HG02759 (cell line): ENCODE measurements at regions not wholly inside any gene's neighbourhood (a gene's known extent, or its start where the extent isn't known, plus 50 kb on each side); places are given as distances from the start of the nearest gene placed in this dataset.

Source experiments
- ATAC-seq: cut with Tn5 transposase; IDR thresholded peaks from one replicate; pipeline ENCODE4 v1.9.1; 2021; ENCODE audit warnings: mild to moderate bottlenecking, moderate library complexity; ENCODE audit not compliant: unreplicated experiment

GRCh38 chr16:73714976-73715375, 581.6 kb upstream of the PSMD7 start:
- no peak for ATAC-seq

- ATAC-seq: no peak
These were observed 582.7 kb upstream of the PSMD7 start for GRCh38 chr16:73713778-73714495.

GRCh38 chr16:73713251-73713650, 583.4 kb upstream of the PSMD7 start:
- no peak for ATAC-seq

DNA sequence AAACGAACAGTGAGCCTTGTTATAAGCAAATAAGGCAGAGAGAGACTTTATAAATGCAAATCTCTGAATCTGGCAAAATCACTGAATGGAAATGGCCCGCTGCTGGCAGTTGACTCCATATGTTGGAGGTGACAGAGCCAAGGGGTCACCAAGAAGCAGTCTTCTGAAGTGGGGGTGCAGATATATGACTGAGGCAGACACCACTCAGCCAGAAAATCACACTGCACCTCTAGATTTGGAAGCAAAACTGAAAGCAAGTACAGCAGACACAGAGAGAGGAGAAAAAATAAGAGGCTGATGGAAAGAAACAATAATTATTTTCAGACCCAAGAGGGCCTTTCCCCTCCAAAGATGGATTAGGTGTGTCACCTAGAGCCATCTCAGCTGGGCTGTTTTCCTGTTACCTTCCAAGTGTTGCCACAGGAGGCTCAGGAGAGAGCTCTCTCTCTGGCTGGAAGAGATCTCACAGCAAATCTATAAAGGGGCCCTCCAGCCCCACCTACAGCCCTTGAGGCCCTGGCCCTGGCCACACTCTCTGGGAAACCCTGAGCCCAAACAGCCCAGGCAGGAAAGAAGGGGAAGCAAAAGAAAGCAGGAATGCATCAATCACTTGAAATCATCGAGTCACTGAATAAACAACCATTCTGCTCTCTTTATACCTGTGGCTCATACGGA, 585.1 kb upstream of the PSMD7 start:
- ATAC-seq: no peak

DNA sequence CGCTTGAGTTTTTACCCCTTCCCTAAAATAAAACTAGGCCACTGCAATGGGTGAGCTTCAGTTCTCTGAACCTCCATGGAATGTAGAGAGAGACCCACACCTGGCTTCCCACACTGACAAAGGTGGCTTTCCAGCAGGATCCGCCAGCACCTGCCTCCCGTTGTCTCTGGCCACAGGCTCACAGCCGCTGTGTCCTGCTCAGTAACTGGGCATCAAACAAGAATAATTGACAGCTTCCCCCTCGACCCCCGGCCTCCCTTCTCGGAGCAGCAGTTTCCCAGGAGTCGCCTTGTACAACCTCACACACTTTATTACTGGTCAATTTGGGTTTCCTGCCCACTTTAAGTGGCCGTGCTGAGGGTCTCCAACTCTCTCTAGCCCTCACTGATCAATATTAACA, 586.1 kb upstream of the PSMD7 start:
- no peak for ATAC-seq

GRCh38 chr16:73707863-73708262, 588.8 kb upstream of the PSMD7 start:
- ATAC-seq: no peak

DNA sequence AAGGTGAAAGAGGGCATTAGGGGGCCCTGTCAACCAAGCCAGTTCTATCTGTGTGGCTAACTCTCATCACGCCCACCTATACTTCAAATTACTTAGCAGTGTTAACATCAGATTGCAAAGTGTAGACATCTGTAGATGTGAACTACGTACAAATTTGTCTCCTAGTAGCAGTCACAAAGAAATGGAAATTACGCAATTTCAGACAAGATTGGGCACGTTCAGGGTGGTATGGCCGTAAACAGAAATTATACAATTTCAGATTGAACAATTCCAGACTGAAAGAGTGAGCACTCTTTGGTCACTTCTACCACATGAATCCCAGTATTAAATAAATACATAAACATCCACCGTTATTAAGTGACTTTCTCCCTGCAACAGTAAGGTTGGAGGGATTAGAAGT, 592.7 kb upstream of the PSMD7 start:
- no peak for ATAC-seq

GRCh38 chr16:73697336-73697735, 599.3 kb upstream of the PSMD7 start:
- ATAC-seq: no peak

DNA sequence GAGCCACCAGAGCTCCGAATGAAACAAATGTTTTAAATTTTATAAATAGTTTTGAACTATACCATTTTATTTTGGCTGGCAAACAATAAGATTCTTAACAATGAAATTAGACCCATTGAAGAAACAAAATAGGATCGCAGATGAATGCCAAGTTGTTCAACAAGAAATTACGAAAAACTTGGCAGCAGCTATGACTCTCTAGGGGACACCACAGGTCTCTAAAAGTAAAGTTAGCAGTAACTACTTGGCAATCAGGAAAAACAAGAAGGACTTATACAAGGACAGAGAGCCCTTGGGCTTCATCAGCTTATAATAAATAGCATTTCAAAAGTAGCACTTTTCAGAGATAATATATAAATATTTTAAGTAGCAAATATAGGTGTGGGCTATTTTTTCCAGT, 603.8 kb upstream of the PSMD7 start:
- ATAC-seq: no peak

DNA sequence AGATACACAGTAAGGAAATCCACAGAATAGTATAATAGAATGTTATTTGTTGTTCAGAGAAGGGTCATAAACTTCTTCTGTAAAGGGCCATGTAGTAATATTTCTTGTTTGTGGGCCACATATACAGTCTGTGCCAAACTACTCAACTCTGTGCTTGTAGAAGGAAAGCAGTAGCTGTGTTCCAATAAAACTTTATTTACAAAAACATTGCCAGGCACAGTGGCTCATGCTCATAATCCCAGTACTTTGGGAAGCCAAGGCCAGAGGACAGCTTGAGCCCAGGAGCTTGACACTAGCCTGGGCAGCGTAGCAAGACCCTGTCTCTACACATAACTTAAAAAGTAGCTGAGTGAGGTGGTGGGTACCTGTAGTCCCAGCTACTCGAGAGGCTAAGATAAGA, 612.8 kb upstream of the PSMD7 start:
- no peak for ATAC-seq

DNA sequence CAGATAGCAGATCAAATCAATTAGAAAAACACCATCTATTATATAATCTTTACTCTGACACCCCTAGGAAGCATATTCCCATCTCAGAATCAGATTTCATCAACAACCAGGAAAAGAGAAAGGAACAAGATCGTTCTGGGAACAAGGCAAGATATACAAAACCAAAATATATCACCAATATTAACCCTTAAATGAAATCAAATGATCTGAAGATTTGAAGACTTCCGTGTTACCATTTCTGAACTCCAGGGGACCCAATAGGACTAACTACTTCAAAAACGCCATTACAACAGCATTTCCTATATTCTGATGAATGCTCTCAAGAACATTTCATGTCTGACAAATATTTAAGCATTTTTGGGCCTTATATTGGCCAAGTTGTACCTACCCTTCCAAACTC, 624.2 kb upstream of the ZFHX3 start:
- no peak for ATAC-seq

DNA sequence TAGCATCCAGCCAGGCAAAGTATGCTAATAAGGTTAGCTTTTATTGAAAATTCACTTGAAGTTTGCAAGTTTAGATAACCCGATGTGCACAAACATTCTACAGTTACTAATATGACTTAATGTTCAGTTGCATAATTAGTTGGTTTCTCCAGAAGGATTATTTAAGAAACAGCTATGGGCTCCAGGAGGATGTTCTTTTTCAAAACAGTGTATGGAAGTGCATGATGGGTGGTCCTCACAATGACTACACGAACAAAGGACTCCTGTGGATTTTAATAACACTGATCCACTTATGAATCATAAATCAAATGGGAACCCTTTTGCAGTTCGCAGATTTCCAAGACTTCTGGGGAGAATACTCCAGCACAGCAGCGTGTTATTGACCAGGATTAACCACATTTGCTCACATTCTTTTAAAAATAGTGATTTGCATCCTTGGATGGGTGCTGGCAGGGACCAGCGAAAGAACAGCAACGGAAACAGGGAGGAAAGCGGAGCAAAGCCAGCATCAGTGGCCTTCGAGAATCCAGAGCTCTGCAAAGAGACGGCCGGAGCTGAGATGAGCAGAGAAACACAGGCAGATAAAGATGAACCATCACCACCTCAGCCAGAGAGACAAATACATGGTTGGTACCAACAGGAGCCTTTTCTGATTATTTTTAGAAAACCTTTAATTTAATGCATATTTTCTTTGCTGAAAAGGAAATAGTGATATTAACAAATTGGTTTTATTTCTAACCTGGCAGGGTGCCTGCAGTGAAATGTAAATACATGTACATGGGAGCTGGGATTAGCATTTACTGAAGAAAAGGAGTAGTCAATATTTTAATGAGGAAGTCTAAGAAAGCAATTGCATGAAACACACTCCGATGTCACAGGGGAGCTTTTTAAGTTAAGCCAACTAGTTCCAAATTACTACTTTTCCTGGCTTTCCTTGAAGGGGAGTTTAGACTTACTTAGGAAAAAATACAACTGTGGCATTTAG, 623.2 kb upstream of the ZFHX3 start:
- no peak for ATAC-seq

GRCh38 chr16:73669535-73670274, 621.8 kb upstream of the ZFHX3 start:
- no peak for ATAC-seq

DNA sequence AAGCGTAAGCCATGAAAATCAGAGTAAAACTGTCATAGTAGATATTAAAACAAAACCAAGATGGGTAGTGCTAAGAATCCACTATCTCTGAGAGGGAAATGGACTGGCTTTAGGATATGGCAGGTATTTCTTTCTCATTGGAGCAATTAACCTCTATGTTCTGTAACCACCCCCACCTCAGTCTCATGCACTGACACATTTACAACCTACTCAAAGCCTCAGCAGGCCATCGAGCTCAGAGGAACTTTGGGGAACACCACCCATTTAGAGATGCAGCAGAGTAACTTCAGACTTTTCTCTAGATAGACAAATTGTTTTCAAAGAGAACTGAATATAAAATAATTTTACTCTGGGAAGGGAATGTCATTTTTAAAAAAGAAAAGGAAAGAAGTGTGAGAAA, 615.8 kb upstream of the ZFHX3 start:
- no peak for ATAC-seq

DNA sequence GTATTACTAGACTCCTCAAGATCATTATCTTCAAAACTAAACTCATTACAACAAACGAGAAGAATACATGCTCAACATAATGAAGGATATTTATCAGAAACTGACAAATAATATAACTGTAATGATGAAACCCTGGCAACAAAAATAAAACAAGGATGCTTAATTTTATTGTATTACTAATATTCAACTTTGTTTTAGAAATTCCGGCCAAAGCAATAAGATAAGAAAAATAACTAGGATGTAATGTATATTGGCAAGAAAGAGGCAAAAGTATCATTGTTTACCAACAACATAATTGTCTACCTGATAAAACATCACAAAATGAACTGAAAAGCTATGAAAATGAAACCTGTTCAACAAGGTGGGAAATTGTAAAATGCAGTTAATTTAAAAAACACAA, 588.3 kb upstream of the ZFHX3 start:
- no peak for ATAC-seq

DNA sequence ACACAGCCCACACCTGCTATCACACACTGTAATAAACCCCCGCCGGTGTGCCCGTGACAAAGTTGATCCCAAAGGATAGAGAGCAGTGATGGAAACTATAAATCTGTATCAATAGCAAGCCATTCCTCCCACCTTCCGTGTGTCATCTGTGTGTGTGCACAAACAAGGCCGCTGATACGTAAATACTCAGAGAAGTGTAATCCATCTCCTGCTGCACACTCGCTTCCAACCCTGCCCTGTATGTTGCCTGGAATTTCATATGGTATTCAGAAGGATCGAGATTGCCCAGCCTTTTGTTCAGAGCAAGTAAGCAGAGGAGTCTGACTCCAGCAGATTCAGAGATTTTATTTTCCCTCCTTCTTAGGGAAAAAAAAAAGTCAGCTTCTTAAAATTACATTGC, 581.1 kb upstream of the ZFHX3 start:
- ATAC-seq: no peak

DNA sequence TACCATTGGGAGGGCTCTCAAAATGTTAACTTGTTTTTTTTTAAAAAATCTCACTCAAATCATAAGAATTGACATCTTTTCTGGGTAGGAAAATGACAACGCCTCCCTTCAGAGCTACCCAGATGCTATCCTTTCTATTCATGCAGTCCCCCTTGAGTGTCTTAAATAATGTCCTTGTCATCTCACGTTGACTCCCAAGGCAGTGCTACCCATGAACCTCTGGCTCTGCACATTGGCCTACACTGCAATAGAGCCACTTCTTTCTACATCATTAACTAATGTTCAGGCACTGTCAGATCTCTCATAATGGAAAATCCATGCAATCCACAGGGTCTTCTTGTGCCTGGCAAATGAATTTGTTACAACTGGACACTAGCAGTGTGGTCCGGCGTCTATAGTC, 569.8 kb upstream of the ZFHX3 start:
- ATAC-seq: no peak

DNA sequence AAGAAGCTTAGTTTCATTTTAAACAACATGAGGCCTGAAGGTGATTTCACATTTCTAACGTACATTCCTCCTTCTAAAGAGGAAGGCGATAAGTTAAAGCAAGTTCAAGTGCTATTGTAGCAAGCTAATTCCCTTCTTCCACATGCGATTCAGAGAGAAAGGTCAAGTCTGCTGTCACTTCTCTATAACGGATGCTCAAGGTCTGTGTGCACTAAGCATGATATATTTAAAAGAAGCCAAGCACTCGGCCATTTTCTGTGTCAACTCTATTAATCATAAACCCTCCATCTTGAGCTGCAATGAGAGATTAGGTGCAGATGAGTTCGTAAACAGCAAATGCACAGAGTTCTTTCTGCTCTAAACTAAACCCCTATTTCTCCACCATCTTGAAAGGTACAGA, 568.8 kb upstream of the ZFHX3 start:
- no peak for ATAC-seq

DNA sequence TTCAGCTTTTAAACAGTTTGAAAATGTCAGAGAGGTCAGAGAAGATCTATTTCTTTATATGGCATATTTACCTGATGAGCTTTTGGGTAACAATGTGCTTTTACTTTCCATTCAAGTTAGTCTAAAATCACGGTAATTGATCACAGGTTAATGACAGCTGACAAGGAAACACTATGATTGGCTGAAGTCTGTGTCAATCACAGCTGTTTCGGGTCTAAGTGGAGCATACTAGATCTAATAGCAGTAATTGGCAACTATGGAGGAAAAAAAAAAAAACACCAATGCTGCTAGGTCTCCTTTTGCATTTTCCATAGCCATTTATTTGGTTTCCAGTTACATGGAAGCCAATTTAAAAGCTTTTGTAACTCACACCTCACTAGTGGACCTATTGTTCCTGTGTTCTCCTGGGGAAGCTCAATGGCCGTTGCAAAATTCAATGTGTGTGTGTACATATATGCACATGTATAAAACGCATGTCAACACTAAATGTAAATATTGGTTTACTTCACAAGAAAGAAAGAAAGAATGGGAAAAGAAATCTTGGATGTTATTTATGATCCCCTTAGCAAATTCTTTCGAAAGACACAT, 568.3 kb upstream of the ZFHX3 start:
- no peak for ATAC-seq

DNA sequence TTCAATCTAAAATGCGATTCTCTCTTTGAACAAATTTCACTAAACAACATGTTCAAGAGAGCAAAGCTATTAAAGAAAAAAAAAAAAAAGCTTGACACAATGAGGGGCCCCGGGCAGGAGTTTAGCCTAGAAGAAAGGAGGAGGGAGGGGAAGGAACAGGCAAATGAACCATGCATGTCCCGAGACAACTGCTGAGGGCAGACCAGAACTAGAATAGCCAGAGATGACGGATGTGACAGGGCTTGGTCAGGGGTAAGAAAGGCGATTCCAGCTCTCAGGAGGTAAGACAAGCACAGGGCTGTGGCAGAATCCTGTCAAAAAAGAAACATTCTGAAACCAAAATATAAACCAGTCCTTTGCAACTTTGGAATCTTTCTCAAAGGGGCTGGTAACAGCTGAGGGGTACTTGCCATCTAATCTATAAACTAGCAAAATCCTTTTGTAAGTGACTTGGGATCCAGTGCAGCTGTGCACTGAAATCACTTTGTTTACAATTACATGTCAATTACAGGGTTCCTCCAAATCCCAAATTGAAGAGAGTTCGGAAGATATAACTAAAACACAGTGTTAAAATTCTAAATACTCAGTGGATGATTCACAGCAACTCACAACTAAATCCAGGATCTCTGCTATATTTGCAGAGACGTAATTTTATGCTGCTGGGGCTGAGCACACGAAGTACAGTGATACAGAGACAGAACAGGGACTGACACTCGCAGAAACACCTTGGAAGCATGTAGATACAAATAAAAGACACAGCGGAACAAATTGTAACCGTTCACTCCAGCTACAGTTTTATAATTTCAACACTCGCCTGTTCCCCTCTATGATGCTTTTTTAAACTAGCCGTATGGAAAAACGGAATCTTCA, 567.4 kb upstream of the ZFHX3 start:
- ATAC-seq: no peak
